WTC11 (cell line): ENCODE measurements at regions not wholly inside any gene's neighbourhood (a gene's known extent, or its start where the extent isn't known, plus 50 kb on each side); places are given as distances from the start of the nearest gene placed in this dataset.

Experiments used
- ZBTB21 ChIP-seq: sonication (generic); formaldehyde crosslinking; IDR thresholded peaks from 2 replicates; pipeline ENCODE4 v1.8.1; 2023; ENCODE audit warnings: mild to moderate bottlenecking, missing genetic modification reagents, borderline replicate concordance
- ZNF317 ChIP-seq: sonication (generic); formaldehyde crosslinking; IDR thresholded peaks from 2 replicates; pipeline ENCODE4 v1.8.1; 2023; ENCODE audit warnings: low read depth, mild to moderate bottlenecking, moderate library complexity, missing genetic modification reagents, borderline replicate concordance
- TF ChIP-seq, protein P1 (sequence below): fragments of 200-600 bp; IDR thresholded peaks from 2 replicates; pipeline ENCODE4 v1.8.0; 2022; ENCODE audit warnings: antibody characterized with exemption
- TF ChIP-seq, protein P2 (sequence below): sonication (generic); formaldehyde crosslinking; conservative IDR thresholded peaks from 2 replicates; pipeline ENCODE4 v1.8.1; 2022; ENCODE audit warnings: mild to moderate bottlenecking, missing genetic modification reagents

DNA sequence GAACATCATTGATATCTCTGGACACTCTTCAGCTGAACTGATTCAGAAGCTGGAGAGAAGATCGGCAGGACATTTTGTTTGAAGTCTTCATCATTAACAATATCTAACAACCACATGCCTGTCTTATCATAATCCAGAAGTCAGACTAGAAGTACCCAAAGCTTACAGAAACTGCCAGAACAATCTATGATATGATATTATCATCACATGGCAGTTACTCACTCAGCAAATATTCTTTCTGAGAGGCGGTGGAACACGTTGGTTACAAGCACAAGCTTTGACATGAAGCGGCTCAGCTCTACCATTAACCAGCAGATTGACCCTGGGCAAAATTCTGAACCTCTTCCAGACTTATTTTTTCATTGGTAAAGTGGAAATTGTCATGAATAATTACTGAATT lies 69.4 kb upstream of the KIT start:
- TF ChIP-seq, protein P1, sequence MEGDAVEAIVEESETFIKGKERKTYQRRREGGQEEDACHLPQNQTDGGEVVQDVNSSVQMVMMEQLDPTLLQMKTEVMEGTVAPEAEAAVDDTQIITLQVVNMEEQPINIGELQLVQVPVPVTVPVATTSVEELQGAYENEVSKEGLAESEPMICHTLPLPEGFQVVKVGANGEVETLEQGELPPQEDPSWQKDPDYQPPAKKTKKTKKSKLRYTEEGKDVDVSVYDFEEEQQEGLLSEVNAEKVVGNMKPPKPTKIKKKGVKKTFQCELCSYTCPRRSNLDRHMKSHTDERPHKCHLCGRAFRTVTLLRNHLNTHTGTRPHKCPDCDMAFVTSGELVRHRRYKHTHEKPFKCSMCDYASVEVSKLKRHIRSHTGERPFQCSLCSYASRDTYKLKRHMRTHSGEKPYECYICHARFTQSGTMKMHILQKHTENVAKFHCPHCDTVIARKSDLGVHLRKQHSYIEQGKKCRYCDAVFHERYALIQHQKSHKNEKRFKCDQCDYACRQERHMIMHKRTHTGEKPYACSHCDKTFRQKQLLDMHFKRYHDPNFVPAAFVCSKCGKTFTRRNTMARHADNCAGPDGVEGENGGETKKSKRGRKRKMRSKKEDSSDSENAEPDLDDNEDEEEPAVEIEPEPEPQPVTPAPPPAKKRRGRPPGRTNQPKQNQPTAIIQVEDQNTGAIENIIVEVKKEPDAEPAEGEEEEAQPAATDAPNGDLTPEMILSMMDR: no peak
- TF ChIP-seq, protein P2, sequence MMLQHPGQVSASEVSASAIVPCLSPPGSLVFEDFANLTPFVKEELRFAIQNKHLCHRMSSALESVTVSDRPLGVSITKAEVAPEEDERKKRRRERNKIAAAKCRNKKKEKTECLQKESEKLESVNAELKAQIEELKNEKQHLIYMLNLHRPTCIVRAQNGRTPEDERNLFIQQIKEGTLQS (CRISPR knock-in tag): no peak
- no peak for TF ChIP-seq ZBTB21 (CRISPR knock-in tag)
- no peak for TF ChIP-seq ZNF317 (CRISPR knock-in tag)
